RWPE2 (cell line): ENCODE measurements at regions not wholly inside any gene's neighbourhood (a gene's known extent, or its start where the extent isn't known, plus 50 kb on each side); places are given as distances from the start of the nearest gene placed in this dataset.
"Not testable (repeated sequence)": the region's sequence is repeated elsewhere in the genome, so short reads cannot be mapped to it uniquely, and the experiment has no call there.

Experiments
- ATAC-seq: fragments of 200-7000 bp; cut with Tn5 transposase; 3 replicates; pipeline ENCODE4 v1.9.1; 2021; ENCODE audit warnings: low read depth
- DNase-seq: peaks from one replicate; pipeline ENCODE4 v3.0.0-alpha.2; 2020; ENCODE audit warnings: low spot score
- H3K27ac ChIP-seq: fragments of 450-650 bp; 2 replicates; pipeline ENCODE4 v1.5.1; 2017; ENCODE audit warnings: mild to moderate bottlenecking; ENCODE audit not compliant: poor library complexity, severe bottlenecking
- H3K27me3 ChIP-seq: fragments of 250-450 bp; sonication (Bioruptor Pico); 2 replicates; pipeline ENCODE4 v1.5.1; 2021; ENCODE audit warnings: mild to moderate bottlenecking, moderate library complexity; ENCODE audit not compliant: insufficient read depth, poor library complexity, severe bottlenecking
- H3K36me3 ChIP-seq: fragments of 250-450 bp; sonication (Bioruptor Pico); 2 replicates; pipeline ENCODE4 v1.5.1; 2020; ENCODE audit warnings: low read depth, mild to moderate bottlenecking, moderate library complexity
- H3K4me1 ChIP-seq: fragments of 250-450 bp; sonication (Bioruptor Pico); 2 replicates; pipeline ENCODE4 v1.5.1; 2021; ENCODE audit warnings: mild to moderate bottlenecking, moderate library complexity; ENCODE audit not compliant: insufficient read depth, poor library complexity, severe bottlenecking
- H3K4me3 ChIP-seq: fragments of 250-450 bp; sonication (Bioruptor Pico); 2 replicates; pipeline ENCODE4 v1.5.1; 2021; ENCODE audit warnings: mild to moderate bottlenecking, moderate library complexity; ENCODE audit not compliant: severe bottlenecking
- H3K9me3 ChIP-seq: fragments of 250-450 bp; sonication (Bioruptor Pico); 2 replicates; pipeline ENCODE4 v1.5.1; 2021; ENCODE audit warnings: mild to moderate bottlenecking, moderate library complexity; ENCODE audit not compliant: severe bottlenecking
- TF ChIP-seq, protein P1 (sequence below): fragments of 450-650 bp; IDR thresholded peaks from one replicate; pipeline ENCODE4 v1.5.1; 2017; ENCODE audit warnings: mild to moderate bottlenecking, moderate library complexity; ENCODE audit not compliant: poor library complexity, severe bottlenecking

- ATAC-seq, result no peak
- Histone ChIP-seq H3K27ac (no peak overlapping the region), H3K9me3 (no peaks in the 10 kb centered on the region), H3K36me3 (no peaks in the 10 kb centered on the region), H3K27me3 (no peaks in the 10 kb centered on the region), H3K4me3 (no peak overlapping the region), H3K4me1 (no peaks in the 10 kb centered on the region)
- TF ChIP-seq, protein P1, sequence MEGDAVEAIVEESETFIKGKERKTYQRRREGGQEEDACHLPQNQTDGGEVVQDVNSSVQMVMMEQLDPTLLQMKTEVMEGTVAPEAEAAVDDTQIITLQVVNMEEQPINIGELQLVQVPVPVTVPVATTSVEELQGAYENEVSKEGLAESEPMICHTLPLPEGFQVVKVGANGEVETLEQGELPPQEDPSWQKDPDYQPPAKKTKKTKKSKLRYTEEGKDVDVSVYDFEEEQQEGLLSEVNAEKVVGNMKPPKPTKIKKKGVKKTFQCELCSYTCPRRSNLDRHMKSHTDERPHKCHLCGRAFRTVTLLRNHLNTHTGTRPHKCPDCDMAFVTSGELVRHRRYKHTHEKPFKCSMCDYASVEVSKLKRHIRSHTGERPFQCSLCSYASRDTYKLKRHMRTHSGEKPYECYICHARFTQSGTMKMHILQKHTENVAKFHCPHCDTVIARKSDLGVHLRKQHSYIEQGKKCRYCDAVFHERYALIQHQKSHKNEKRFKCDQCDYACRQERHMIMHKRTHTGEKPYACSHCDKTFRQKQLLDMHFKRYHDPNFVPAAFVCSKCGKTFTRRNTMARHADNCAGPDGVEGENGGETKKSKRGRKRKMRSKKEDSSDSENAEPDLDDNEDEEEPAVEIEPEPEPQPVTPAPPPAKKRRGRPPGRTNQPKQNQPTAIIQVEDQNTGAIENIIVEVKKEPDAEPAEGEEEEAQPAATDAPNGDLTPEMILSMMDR, result no peak
- DNase-seq, result no peak
These were observed 64.0 kb downstream of the GPRASP3 start for GRCh38 chrX:102784550-102784949.

DNA sequence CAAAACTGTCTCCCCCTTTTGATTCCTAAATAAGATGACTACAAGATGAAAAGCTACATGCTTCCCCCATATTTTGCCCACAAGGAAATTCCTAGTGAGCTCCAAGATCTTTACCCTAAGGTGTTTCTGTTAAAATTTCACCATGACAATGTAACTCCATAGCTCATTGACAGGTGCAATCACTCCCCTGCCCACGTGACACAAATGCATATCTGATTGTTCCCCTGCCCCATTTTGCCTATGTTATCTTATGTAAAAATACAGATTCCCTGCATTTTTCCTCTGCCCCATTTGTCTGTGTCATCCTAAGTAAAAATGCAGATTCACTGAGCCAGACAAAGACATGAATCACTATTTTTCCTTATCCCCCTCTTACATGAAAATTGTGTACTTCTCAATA is 66.7 kb downstream of the GPRASP3 start:
- Histone ChIP-seq H3K9me3 (no peaks in the 10 kb centered on the region), H3K4me3 (no peak overlapping the region), H3K4me1 (no peaks in the 10 kb centered on the region), H3K27ac (no peak overlapping the region), H3K27me3 (no peaks in the 10 kb centered on the region), H3K36me3 (no peaks in the 10 kb centered on the region)
- TF ChIP-seq, protein P1, result no peak
- no peak for DNase-seq
- ATAC-seq, result no peak

GRCh38 chrX:102808336-102808735 is 87.8 kb downstream of the GPRASP3 start:
- H3K4me1 ChIP-seq, result no peaks in the 10 kb centered on the region

DNA sequence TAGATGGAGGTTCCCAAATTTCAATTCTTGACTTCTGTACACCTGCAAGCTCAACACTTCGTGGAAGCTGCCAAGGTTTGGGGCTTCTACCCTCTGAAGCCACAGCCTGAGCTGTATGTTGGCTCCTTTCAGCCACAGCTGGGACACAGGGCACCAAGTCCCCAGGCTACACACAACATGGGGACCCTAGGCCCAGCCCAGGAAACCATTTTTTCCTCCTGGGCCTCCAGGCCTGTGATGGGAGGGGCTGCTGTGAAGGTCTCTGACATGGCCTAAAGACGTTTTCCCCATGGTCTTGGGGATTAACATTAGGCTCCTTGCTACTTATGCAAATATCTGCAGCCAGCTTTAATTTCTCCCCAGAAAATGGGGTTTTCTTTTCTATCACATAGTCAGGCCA is 97.7 kb downstream of the GPRASP3 start:
- not testable (repeated sequence) for H3K4me3 ChIP-seq, DNase-seq, H3K27ac ChIP-seq, ATAC-seq, H3K27me3 ChIP-seq, H3K4me1 ChIP-seq, H3K36me3 ChIP-seq, H3K9me3 ChIP-seq

More at GRCh38 chrX:102808336-102808735, 87.8 kb downstream of the GPRASP3 start:
- Histone ChIP-seq H3K4me3 (no peak overlapping the region), H3K9me3 (no peaks in the 10 kb centered on the region), H3K27ac (no peak overlapping the region), H3K36me3 (no peaks in the 10 kb centered on the region), H3K27me3 (no peaks in the 10 kb centered on the region)
- no peak for ATAC-seq
- TF ChIP-seq, protein P1, result no peak
- DNase-seq, result no peak

GRCh38 chrX:102832661-102833060 is 104.4 kb upstream of the RAB40AL start:
- H3K4me1 ChIP-seq, result no peaks in the 10 kb centered on the region
- DNase-seq, result no peak
- no peak for ATAC-seq

More at GRCh38 chrX:102832661-102833060, 104.4 kb upstream of the RAB40AL start:
- no peaks in the 10 kb centered on the region for H3K27me3 ChIP-seq
- no peaks in the 10 kb centered on the region for H3K9me3 ChIP-seq
- no peaks in the 10 kb centered on the region for H3K36me3 ChIP-seq
- H3K27ac ChIP-seq, result no peak overlapping the region
- H3K4me3 ChIP-seq, result no peak overlapping the region
- TF ChIP-seq, protein P1, result no peak
